NCI-H82 treated with DMSO at 0.1 percent for 48 hours (cell line): ENCODE measurements at regions not wholly inside any gene's neighbourhood (a gene's known extent, or its start where the extent isn't known, plus 50 kb on each side); places are given as distances from the start of the nearest gene placed in this dataset.

Source experiments
- DNase-seq: peaks from one replicate; lab custom pipeline; 2025; ENCODE audit not compliant: unreplicated experiment; lab: John Stamatoyannopoulos, UW

DNA sequence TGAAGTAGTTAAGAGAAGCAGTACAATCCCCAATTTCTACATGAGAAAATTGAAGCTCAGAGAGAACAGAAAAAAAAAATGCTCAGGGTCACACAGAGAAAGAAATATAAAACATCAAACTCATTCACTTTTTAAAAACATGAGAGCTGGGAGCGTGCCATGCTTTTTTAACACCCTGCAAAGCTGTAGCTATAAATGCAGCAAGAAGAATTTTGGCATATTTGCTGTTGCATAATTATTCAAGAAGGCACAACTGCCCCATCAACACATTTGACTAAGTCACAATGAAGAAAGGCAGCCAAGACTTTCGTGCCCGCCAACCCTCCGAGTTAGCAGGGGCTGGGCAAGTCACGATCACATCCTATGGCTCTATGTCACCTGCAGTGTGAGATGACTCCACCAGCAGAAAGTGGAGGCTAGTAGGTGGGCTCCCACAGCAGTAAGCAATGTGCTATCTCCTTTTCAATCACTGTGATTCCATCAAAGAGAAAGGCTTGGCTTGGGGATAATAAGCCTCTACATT, 214.8 kb downstream of the DHX15 start:
- no peak for DNase-seq

GRCh38 chr4:24368801-24369200, 215.6 kb downstream of the DHX15 start:
- DNase-seq = no peak

GRCh38 chr4:24364852-24365251, 219.5 kb downstream of the DHX15 start:
- no peak for DNase-seq

GRCh38 chr4:24364249-24364648, 220.1 kb downstream of the DHX15 start:
- no peak for DNase-seq

GRCh38 chr4:24363751-24364150, 220.6 kb downstream of the DHX15 start:
- DNase-seq = no peak

DNA sequence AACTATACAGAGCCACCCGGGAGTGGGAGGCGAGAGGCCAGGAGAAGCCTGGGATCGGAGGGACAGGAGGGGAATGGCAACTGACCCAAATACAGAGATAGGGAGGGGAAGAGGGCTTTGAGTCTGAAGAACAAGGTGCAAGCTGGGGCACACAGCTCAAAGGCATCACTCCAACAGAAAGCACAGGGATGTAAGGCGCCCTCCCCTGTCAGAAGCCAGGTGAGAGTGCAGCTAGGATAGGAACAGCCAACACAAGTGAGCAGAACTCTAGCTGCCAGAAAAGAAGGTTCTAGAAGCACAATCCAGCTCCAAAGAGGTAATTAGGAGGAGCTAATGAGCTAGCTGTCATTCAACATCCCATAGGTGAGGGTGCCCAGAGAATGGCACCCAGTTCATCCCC, 232.2 kb downstream of the DHX15 start:
- DNase-seq = no peak

- DNase-seq = peak; percentile 6
Observed at GRCh38 chr4:24349168-24349996, 235.0 kb downstream of the DHX15 start.

DNA sequence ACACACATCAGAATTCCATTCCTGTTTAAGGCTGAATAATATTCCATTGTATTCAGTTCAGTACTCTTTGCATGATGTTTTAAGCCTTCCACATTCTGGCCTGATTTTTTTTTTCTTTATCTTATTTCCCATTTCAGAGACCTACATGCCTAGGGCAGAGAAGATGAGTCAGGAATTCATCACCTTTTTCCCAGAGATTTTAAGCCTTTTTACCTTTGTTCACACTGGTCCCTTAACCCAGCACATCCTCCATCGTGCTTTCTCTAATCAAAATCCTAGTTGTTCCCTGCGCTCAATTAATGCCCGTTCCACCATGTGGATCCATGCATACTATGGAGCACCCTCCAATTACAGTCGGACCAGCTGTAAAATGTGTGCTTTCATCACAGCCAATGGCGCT, 245.1 kb downstream of the DHX15 start:
- DNase-seq = no peak

DNA sequence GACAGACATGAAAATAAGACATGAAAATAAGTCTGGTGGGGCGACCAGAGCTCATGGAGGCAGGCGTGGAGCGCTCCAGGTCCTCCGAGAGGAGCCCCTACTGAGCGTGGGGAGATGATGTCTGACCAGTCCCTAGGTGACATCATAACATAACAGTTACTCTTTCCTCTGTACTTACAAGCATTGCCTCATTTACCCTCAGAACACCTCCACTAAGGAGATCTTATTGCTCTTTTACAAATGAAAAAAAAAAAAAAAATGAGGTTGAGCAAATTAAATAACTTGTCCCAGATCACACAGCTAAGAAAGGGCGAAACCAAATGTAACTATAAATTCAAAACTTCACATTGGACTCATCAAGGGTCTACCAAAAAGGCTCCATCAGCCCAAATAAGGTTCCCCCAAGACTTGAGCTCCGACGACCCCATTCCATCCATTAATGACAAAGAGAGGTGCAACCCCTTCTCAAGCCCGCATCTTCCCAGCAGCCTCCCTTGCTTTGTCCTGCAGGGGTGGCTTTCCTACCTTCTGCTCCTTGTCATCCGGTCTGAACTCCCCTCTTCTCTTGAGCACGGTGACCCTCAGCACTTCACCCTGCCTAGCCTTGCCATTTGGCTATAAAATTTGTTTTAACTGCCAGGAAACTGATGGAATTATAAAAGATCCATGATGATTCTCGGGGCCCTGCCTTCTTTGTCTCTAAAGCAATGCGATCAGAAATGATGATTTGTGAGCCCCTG, 246.7 kb downstream of the DHX15 start:
- DNase-seq = no peak

GRCh38 chr4:24335616-24336015, 248.7 kb downstream of the DHX15 start:
- DNase-seq = no peak

- DNase-seq = no peak
Observed at GRCh38 chr4:24334906-24335305, 249.4 kb downstream of the DHX15 start.

DNA sequence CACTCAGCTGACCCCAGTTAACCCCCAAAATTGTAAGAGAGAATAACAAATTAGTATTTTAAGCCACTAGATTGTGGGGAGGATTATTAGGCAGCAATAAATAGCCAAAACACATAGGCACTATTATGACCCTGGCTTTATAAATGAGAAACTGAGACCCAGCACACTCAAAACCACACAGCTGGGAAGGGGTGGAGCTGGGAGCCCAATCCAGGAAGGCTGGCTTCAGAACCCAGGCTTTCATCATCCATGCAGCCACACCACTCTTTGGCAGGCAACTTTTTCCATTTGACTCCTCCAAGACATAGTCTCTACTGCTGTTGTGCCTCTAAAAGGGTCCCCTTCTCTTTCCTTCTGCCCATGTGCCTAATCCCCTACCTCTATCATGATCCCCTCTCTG, 253.8 kb downstream of the DHX15 start:
- no peak for DNase-seq

- DNase-seq = no peak
Observed at GRCh38 chr4:24330172-24330571, 254.2 kb downstream of the DHX15 start.

DNA sequence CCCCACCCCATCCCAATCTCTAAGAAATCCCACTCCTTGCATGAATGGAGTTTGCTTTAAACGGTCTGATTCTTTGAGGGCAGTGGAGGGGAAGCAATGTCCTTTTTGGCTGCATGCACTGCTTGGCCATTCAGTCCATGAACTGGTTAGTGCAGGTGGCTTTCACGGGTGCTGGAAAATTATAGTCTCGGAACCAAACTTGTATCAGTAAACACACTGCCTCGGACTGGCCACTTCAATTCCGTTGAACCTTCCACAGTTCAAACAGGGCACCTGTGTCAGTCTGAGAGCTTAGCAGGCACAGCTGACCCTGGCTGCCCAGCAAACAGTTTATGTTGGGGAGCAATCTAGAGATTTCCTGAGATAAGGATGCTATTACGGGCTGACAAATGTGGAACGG, 255.6 kb downstream of the DHX15 start:
- no peak for DNase-seq

GRCh38 chr4:24328310-24328709, 256.0 kb downstream of the DHX15 start:
- no peak for DNase-seq

DNA sequence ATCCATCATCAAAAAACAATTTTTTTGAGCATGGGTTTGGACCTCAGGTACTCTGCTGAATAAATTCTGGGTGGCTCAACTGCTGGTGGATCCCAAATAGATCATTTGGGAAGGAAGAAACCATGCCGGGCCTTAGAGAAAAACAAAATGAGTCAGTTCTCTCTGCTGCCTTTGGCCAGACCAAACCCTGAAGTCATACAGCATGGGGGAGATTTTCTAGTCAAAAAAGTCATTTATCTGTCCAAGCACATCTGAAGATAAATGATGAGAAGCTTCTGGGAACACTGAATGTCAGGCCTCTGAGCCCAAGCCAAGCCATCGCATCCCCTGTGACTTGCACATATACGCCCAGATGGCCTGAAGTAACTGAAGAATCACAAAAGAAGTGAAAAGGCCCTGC, 261.4 kb downstream of the DHX15 start:
- no peak for DNase-seq

DNA sequence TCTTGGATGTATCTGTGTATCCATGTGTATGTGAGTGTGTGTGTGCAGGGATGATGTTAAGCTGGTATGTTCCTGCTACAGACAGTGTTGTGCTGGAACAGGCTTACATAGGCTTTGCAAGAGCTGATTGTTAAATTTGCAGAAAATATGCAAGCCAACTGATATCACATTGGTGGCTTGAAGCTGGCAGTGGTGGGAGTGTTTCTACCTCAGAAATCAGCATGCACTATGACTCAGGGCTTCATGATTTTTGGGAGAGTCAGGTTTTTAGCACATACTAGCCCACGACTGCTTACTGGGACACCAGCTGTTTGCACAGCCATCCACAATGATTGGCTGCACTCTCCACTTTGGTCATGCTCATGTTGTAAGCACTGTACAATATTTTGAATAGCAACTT, 261.8 kb downstream of the DHX15 start:
- DNase-seq = no peak

DNA sequence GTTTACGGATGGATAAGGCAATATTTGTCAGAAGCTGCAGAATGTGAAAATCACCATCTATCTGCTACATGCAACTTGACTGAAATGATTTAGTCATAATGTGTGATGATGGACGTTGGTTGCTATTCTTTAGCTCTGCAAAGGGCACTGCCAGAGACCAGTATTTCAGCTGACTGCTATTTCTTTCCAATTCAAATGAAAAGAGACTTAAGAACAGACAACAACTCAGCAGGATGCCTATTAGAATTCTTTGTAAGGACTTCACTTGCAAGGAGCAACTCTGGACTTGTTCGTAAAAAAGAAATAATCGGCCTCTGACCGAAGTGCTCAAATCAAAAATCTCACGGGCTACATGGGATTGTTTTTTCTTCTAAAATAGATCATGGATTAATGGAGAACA, 262.7 kb downstream of the DHX15 start:
- DNase-seq = no peak

DNA sequence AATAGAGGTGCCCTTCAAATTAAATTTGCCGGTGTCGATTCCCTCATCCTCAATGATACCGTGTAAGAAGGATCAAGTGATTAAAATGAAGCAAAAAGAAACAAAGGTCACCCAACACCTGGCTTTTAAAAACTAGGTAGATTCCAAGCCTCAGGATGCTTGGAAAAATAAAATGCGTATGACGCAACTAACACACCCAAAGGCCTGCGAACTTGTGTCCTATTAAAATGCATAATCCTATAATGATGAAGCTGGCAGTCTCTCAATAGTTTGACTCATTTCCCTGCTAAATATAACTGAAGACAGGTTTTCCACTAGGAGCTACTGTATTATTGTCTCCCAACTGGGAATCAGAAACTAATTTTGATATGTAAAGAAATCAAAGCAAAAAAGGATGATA, 263.2 kb downstream of the DHX15 start:
- DNase-seq = no peak

DNA sequence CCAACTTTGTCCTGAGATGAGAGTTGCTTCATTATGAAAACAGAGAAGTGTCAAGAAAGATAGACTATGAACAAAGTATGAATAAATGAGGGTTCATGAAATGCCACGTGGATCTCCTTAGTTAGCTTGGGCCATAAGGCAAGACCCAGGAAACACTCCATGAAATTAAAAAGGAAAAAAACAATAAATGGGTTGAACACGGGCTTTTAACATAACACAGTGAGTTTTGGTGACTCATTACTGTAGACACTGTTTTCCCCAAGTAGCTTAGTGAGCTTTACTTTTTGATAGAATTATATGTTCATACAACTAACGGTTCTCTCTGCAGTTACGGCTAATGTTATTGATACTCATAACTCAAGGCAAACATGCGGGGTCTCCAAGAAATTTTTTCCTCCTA, 265.0 kb downstream of the DHX15 start:
- no peak for DNase-seq

- no peak for DNase-seq
Observed at GRCh38 chr4:24315056-24315455, 269.3 kb downstream of the DHX15 start.

GRCh38 chr4:24312261-24312913, 272.0 kb downstream of the DHX15 start:
- no peak for DNase-seq
